ENCODE measurements at regions not wholly inside any gene's neighbourhood (a gene's known extent, or its start where the extent isn't known, plus 50 kb on each side); places are given as distances from the start of the nearest gene placed in this dataset.
A peak's percentile ranks its signal among the peaks of the same experiment; 100 is the strongest.
"Not testable (repeated sequence)": the region's sequence is repeated elsewhere in the genome, so short reads cannot be mapped to it uniquely, and the experiment has no call there.

DNA sequence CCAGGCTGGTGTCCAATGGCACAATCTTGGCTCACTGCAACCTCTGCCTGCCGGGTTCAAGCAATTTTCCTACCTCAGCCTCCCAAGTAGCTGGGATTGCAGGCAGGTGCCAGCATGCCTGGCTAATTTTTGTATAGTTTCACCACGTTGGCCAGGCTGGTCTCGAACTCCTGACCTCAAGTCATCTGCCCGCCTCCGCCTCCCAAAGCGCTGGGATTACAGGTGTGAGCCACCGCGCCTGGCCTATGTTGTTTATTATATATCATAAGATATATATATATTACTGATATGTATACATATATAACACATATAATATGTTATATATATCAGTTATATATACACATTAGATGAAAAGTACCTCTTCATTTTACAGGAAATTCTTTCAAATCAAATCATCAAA lies 914.7 kb downstream of the FOXD4L5 start:
- DNase-seq (ENCODE audit: low spot score); H3K9me3 ChIP-seq; H3K4me3 ChIP-seq; H3K4me1 ChIP-seq (replicated peaks); H3K27ac ChIP-seq; H3K36me3 ChIP-seq; H3K27me3 ChIP-seq (replicated peaks; ENCODE audit: insufficient read depth); intact Hi-C loops (cut with DNase I): not testable (repeated sequence)
- WGBS: 73% methylated on average over 5 of the region's 8 CpGs

DNA sequence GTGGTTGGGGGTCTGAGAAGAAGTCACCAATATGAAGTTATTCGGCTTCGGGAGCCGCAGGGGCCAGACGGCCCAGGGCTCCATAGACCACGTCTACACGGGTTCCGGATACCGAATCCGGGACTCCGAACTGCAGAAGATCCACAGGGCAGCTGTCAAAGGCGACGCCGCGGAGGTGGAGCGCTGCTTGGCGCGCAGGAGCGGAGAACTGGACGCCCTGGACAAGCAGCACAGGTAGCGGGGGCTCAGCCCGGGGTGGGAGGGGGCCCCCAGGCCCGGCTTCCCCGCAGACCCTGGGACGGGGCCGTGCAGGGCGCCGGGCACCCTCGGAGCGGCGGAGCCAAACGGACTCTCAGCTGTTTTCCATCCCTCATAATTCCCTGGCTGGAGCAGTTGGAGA lies 915.4 kb downstream of the FOXD4L5 start:
- peak; percentile 4 for DNase-seq (ENCODE audit: low spot score)
- intact Hi-C loops (cut with DNase I); H3K27me3 ChIP-seq (replicated peaks; ENCODE audit: insufficient read depth); H3K4me1 ChIP-seq (replicated peaks); H3K36me3 ChIP-seq; H3K27ac ChIP-seq; H3K9me3 ChIP-seq: not testable (repeated sequence)
- H3K4me3 ChIP-seq: peak overlapping the region in 1 of 2 donors; percentile 24
- WGBS: 0% methylated on average over 5 of the region's 31 CpGs

DNA sequence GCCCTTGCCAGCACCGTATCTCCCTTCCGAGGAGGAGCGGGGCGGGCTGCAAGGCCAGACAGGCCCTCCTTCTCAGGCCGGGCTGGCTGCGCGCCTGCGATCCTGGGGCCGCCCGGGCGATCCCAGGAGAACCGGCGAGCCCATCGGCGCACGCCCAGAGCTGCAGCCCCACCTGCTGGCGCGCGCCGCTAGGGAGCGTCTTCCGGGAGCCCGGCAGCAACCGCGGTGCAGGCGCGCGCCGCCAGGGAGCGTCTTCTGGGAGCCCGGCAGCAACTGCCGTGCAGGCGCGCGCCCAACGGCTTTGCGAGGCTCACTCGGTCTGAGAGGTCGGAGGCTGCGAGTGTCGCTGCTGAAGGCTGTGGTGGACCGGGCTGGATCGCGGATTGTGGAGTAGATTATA lies 915.9 kb downstream of the FOXD4L5 start:
- H3K9me3 ChIP-seq; H3K27ac ChIP-seq; H3K4me1 ChIP-seq (replicated peaks); intact Hi-C loops (cut with DNase I); H3K36me3 ChIP-seq; H3K27me3 ChIP-seq (replicated peaks; ENCODE audit: insufficient read depth); H3K4me3 ChIP-seq: not testable (repeated sequence)
- peak; percentile 79 for DNase-seq (ENCODE audit: low spot score)
- no CpG with 5 or more reads among the region's 44 CpGs for WGBS
- TF ChIP-seq, protein P1, sequence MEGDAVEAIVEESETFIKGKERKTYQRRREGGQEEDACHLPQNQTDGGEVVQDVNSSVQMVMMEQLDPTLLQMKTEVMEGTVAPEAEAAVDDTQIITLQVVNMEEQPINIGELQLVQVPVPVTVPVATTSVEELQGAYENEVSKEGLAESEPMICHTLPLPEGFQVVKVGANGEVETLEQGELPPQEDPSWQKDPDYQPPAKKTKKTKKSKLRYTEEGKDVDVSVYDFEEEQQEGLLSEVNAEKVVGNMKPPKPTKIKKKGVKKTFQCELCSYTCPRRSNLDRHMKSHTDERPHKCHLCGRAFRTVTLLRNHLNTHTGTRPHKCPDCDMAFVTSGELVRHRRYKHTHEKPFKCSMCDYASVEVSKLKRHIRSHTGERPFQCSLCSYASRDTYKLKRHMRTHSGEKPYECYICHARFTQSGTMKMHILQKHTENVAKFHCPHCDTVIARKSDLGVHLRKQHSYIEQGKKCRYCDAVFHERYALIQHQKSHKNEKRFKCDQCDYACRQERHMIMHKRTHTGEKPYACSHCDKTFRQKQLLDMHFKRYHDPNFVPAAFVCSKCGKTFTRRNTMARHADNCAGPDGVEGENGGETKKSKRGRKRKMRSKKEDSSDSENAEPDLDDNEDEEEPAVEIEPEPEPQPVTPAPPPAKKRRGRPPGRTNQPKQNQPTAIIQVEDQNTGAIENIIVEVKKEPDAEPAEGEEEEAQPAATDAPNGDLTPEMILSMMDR (IDR thresholded peaks at IDR 0.05): peak in 3 of 4 experiments; percentile 27 to 48 (median 39)

DNA sequence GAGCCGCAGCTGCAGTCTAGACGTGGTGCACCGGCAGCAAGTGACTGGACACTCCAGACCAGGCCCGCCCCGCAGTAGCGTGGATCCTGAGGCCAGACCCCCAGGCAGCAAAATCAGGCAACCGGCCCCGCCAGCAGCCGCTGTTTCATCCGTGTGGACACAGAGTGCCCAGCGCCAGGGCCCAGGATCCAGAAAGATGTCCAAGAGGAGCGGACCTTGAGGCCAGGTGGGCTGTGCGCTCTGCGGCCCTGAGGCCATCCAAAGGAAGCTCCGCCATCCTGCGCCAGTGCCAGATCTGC lies 916.4 kb downstream of the FOXD4L5 start:
- H3K27ac ChIP-seq; H3K9me3 ChIP-seq; H3K36me3 ChIP-seq; H3K4me1 ChIP-seq (replicated peaks); H3K27me3 ChIP-seq (replicated peaks; ENCODE audit: insufficient read depth); intact Hi-C loops (cut with DNase I); DNase-seq (ENCODE audit: low spot score): not testable (repeated sequence)
- WGBS: no CpG with 5 or more reads among the region's 16 CpGs
- H3K4me3 ChIP-seq: peak overlapping the region in 1 of 2 donors; percentile 26

DNA sequence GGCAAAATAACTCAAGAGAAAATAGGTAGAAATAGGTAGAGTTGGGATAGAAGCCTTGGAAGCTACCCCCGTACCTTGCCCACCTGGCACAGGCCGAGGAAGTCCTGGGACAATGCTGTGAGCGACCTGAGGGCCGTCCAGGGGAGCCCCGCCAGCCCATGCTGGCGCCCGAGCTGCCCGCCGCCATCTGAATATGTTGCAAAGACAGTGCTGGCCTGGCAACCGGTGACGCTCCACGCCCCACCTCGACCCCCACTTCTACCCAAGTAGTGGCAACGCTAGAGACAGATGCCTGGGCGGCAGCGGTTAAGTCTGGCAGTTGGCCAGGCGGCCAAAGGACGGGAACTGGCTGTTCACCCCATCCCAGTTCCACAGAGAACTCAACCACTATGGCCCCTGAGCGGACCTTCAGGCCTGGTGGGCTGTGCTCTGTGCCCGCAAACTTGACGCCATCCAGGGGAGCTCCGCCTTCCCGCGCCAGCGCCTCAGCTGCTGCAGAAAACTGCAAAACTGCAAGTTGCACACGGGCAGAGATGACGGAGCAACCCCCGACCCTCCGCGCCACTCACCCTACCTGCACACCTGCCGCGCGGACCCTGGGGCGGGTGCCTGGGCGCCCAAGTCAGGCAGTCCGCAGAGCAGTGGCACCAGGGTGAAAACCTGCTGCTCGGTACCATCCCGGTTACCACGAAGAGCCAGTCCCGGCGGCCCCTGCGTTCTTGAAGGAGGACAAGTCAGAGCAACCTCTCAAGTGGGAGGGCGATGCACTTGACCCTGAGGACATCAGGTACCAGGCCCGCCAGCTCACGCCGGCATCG lies 917.0 kb downstream of the FOXD4L5 start:
- H3K9me3 ChIP-seq; intact Hi-C loops (cut with DNase I); H3K4me1 ChIP-seq (replicated peaks); H3K27me3 ChIP-seq (replicated peaks; ENCODE audit: insufficient read depth); H3K27ac ChIP-seq; H3K36me3 ChIP-seq: not testable (repeated sequence)
- 5% methylated on average over 4 of the region's 47 CpGs for WGBS
- peak; percentile 4 for DNase-seq (ENCODE audit: low spot score)
- H3K4me3 ChIP-seq: peak overlapping the region in 1 of 2 donors; percentile 26

Measured in prostate gland (tissue), 2 donors.